Stimulated activated memory B cell treated with anti-CD40 and anti-IgM and Interleukin-4, amounts not matched to agents 10 μg/mL and 1 μg/mL and 100 μg/mL, for 72 hours (primary cell): ENCODE measurements at regions not wholly inside any gene's neighbourhood (a gene's known extent, or its start where the extent isn't known, plus 50 kb on each side); places are given as distances from the start of the nearest gene placed in this dataset.

Experiments used
- ATAC-seq: fragments of 150-1000 bp; cut with Tn5 transposase; 2 replicates; pipeline ENCODE4 v1.10.0; 2021
- H3K27ac Mint-ChIP-seq: one replicate; pipeline ENCODE4 v1.8.0; 2022; ENCODE audit warnings: mild to moderate bottlenecking, mixed read lengths
- H3K27me3 Mint-ChIP-seq: one replicate; pipeline ENCODE4 v1.8.0; 2022; ENCODE audit warnings: mixed read lengths
- H3K36me3 Mint-ChIP-seq: one replicate; pipeline ENCODE4 v1.8.0; 2022; ENCODE audit warnings: mixed read lengths
- H3K4me1 Mint-ChIP-seq: one replicate; pipeline ENCODE4 v1.8.0; 2022; ENCODE audit warnings: mixed read lengths
- H3K4me3 Mint-ChIP-seq: one replicate; pipeline ENCODE4 v1.8.0; 2022; ENCODE audit warnings: mild to moderate bottlenecking, moderate library complexity, mixed read lengths
- H3K9me3 Mint-ChIP-seq: one replicate; pipeline ENCODE4 v1.8.0; 2022; ENCODE audit warnings: mixed read lengths

DNA sequence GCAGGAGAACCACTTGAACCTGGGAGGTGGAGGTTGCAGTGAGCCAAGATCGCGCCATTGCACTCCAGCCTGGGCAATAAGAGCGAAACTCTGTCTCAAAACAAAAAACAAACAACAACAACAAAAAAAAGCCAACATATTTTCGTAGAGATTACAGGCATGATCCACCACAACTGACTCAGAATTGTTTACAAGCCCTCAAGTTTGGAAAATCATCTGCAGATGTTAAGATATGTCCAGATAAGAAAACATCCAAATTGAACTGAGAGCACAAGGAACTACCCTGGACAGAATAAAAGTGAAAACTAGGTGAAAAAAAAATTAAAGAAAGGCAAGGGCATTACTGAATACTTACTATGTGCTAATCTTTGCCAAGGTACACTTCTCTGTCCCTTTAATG is 89.8 kb upstream of the WLS start:
- no peak for ATAC-seq
- H3K36me3 Mint-ChIP-seq = no peaks in the 10 kb centered on the region
- H3K27me3 Mint-ChIP-seq = no peaks in the 10 kb centered on the region
- no peaks in the 10 kb centered on the region for H3K9me3 Mint-ChIP-seq
- no peak overlapping the region for H3K4me3 Mint-ChIP-seq
- H3K27ac Mint-ChIP-seq = no peak overlapping the region
- no peaks in the 10 kb centered on the region for H3K4me1 Mint-ChIP-seq

DNA sequence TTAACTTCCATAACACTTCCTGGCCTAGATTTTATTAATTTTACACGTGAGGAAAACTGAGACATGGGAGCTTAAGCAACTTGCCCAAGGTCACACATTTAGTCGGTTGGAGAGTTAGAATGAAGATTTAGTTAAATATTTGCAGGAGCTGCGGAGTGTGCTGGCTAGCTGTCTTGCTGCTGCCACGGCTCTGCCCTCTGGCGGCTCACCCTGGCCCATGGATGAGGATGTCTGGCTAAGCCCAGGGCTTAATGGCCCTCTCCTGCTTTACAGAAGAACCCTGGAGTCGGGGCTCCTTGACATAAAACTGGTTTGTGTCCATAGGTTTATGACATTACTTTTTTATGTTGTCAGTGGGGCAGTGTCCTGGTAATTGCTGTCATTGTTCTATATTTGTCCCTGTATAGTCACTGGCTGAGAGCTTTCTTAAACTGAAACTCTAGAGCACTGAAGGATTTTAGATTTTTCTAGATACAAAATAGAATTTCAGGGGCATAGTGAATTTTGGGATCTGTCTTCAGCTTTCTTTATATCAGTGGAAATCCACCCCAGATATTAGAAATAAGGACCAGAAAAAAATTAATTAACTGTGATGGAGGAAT is 88.9 kb upstream of the WLS start:
- H3K4me3 Mint-ChIP-seq = no peak overlapping the region

DNA sequence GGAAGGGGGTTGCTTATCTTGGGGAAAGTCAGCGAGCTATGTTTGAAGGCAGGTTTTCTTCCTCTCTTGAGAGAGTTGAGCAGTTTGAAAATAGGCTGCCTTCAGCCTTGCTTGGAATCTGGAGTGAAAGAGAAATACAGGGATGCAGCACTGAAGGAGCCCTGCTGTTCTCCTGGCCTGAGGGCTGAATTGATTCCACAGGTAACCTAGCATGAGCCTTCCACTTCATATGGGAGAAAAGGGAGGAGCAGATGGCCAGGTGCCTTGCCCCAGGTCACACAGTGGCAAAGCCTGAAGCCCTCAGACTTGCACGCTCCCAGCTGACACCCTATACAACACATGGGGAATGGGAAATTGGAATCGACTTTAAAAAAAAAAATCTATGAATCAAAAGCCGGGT is 88.0 kb upstream of the WLS start:
- Mint-ChIP-seq H3K27me3 (no peaks in the 10 kb centered on the region), H3K27ac (no peak overlapping the region), H3K4me1 (no peaks in the 10 kb centered on the region), H3K9me3 (no peaks in the 10 kb centered on the region), H3K36me3 (no peaks in the 10 kb centered on the region), H3K4me3 (no peak overlapping the region)
- ATAC-seq = no peak

More for the DNA sequence above, 88.9 kb upstream of the WLS start:
- no peak overlapping the region for H3K27ac Mint-ChIP-seq
- H3K36me3 Mint-ChIP-seq = no peaks in the 10 kb centered on the region
- H3K4me1 Mint-ChIP-seq = no peaks in the 10 kb centered on the region
- ATAC-seq = no peak
- no peaks in the 10 kb centered on the region for H3K27me3 Mint-ChIP-seq
- H3K9me3 Mint-ChIP-seq = no peaks in the 10 kb centered on the region

DNA sequence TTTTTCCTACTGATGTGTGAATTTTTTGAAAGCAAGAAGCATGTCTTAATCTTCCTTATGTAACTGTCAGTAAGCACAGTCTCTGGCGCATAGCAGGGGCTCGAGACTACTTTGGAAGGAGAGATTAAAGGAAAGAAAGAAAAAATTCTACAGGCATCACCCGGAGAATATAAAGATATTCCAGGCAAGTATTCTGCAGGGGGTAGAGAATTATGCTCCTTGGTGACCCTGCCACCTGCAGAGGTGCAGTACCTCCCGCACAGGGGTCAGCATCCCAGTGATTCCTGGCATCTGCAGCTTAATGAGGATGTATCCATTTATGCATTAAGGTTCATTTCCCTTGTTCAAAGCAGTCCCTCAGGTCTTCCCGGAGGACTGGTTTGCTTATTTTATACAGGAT is 87.6 kb upstream of the WLS start:
- Mint-ChIP-seq H3K4me1 (no peaks in the 10 kb centered on the region), H3K27me3 (no peaks in the 10 kb centered on the region)

DNA sequence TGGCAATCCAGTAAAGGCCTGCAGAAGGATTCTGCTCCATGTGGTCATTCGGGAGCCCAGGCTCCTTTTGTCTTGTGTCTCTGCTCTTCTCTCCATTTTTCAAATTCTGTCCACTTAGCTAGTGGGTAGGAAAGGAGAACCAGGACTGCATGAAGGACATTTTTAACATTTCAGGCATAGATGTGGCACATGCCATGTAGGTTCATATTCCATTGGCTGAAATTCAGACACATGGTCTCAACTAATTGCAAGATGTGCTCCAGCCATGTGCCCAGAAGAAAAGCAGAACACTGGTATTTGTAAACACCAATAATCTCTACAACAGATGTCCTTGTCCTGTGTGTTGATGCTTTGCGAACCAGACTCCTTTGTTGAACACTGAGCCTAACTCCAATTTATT is 85.2 kb upstream of the WLS start:
- H3K9me3 Mint-ChIP-seq = no peaks in the 10 kb centered on the region
- H3K27ac Mint-ChIP-seq = no peak overlapping the region
- no peaks in the 10 kb centered on the region for H3K27me3 Mint-ChIP-seq
- H3K4me3 Mint-ChIP-seq = no peak overlapping the region
- H3K4me1 Mint-ChIP-seq = no peaks in the 10 kb centered on the region
- no peaks in the 10 kb centered on the region for H3K36me3 Mint-ChIP-seq
- no peak for ATAC-seq

More for the DNA sequence above, 87.6 kb upstream of the WLS start:
- Mint-ChIP-seq H3K9me3 (no peaks in the 10 kb centered on the region), H3K36me3 (no peaks in the 10 kb centered on the region), H3K27ac (no peak overlapping the region), H3K4me3 (no peak overlapping the region)
- no peak for ATAC-seq

DNA sequence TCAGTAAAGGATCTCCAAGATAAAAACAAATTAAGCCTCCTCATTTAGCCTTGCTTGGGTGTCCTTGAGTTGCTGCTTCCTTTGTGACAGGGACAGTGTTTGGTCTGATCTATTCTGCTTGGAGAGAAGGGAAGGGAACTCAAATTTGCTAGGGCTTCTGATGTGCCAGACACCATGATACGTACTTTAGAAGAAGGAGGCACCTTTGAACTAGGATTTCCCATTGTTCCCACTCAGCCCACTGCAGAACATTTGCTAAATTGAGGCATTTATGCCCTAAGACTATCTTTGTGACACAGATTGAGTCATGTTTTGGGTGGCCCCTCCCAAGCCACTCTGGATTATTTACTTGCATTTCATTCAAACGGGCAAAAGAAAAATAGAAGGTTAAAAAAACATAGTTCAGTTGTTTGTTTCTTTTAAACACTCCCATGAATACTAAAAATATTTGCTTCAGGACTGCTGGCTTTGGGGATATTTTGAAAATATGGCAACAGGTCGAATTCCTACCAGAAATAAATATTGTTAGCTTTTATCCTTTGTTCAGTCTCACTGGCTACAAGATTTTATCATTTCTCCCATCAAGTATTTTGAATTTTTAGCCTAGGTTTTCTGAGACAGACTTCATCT is 81.9 kb upstream of the WLS start:
- Mint-ChIP-seq H3K9me3 (no peaks in the 10 kb centered on the region), H3K36me3 (no peaks in the 10 kb centered on the region), H3K27ac (no peak overlapping the region), H3K4me3 (no peak overlapping the region), H3K4me1 (no peaks in the 10 kb centered on the region), H3K27me3 (peaks cover 10% of the 10 kb centered on the region)
- ATAC-seq = no peak

DNA sequence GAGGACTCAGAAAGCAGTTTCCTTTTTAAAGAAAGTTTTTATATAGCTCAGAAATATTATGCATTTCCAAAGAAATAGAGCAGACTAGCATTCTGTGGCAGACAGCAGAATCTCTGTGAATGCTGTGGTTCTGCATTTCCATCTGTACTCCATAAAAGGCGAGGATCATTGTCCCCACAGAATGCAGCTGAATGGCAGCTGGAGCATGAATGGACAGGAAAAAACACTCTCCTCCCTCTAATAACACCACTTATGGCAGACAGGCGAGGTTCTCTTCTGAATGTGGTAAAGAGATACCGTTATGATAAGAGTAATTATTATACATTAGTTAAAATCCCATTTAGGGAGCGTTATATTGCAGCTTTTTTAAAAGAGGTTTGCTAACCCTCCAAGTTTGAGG is 81.4 kb upstream of the WLS start:
- Mint-ChIP-seq H3K4me1 (no peaks in the 10 kb centered on the region), H3K4me3 (no peak overlapping the region), H3K9me3 (no peaks in the 10 kb centered on the region), H3K27me3 (peaks cover 10% of the 10 kb centered on the region), H3K27ac (no peak overlapping the region), H3K36me3 (no peaks in the 10 kb centered on the region)
- ATAC-seq = no peak

DNA sequence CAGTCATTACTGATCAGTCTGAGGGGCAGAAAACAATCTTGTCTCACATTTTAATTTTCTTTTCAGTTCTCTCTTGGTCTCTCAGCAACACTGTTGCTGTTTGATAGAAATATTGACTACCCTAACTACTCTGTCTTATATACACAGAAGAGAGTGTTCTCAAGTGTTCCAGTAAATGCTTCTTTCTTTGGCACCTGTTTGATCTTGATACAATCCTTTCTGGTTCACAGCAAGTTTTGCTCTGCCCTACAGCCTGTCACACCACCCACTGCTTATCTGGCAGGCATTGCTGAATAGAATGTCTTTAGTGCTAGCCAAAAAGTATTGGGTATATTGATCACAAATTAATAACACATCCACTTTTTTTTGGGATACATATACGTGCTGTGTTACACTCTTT is 75.7 kb upstream of the WLS start:
- Mint-ChIP-seq H3K36me3 (no peaks in the 10 kb centered on the region), H3K27me3 (peaks cover 10% of the 10 kb centered on the region), H3K27ac (no peak overlapping the region), H3K4me3 (no peak overlapping the region), H3K4me1 (no peaks in the 10 kb centered on the region), H3K9me3 (no peaks in the 10 kb centered on the region)
- ATAC-seq = no peak

DNA sequence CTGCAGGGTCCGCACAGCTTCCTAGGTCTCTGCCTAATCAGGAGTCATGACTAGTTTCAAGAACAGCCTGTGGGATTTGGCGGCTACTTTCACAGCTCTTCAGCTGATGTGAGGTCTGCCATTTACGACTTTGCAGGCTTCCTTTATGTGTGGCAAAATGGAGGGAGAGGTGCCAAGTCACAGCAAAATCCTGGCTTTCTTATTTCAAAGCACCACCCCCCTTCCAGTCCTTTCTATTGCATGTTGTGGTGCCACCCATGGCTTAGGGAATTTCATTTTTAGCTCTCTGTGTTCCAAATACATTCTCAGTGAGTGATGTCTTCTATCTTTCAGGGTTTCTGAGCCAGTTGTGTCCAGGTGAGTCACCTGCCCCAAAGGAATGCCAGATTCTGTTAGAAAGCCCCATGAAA is 75.1 kb upstream of the WLS start:
- no peaks in the 10 kb centered on the region for H3K36me3 Mint-ChIP-seq
- no peaks in the 10 kb centered on the region for H3K4me1 Mint-ChIP-seq
- no peak overlapping the region for H3K4me3 Mint-ChIP-seq
- no peak overlapping the region for H3K27ac Mint-ChIP-seq
- ATAC-seq = no peak
- H3K9me3 Mint-ChIP-seq = no peaks in the 10 kb centered on the region
- H3K27me3 Mint-ChIP-seq = peaks cover 8% of the 10 kb centered on the region

DNA sequence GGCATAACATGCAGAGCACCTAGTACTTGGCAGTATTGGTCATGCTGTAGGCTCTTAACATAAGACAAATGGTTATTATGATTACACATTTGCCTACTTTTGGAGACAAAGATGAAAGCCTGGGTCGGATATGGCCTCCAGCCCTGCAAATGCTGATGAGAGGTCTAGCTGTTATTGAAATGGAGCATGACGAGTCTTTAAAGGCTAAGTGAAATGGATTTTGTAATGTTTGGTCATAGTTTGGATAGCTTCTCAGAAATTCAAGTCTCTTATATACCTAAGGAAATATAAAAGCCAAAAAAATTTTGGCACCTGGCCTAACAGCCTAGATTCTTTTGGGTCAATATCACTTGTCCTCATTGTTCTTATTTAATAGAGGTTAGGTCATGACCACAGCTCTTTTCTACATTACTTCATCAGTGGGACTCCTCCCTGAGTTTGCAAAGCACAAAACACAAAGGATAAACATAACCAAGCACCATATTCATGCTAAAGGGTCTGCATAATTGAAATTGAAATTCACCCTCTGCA is 69.2 kb upstream of the WLS start:
- no peak for ATAC-seq
- Mint-ChIP-seq H3K4me3 (no peak overlapping the region), H3K27me3 (no peaks in the 10 kb centered on the region), H3K9me3 (no peaks in the 10 kb centered on the region), H3K27ac (no peak overlapping the region), H3K36me3 (no peaks in the 10 kb centered on the region), H3K4me1 (no peaks in the 10 kb centered on the region)

DNA sequence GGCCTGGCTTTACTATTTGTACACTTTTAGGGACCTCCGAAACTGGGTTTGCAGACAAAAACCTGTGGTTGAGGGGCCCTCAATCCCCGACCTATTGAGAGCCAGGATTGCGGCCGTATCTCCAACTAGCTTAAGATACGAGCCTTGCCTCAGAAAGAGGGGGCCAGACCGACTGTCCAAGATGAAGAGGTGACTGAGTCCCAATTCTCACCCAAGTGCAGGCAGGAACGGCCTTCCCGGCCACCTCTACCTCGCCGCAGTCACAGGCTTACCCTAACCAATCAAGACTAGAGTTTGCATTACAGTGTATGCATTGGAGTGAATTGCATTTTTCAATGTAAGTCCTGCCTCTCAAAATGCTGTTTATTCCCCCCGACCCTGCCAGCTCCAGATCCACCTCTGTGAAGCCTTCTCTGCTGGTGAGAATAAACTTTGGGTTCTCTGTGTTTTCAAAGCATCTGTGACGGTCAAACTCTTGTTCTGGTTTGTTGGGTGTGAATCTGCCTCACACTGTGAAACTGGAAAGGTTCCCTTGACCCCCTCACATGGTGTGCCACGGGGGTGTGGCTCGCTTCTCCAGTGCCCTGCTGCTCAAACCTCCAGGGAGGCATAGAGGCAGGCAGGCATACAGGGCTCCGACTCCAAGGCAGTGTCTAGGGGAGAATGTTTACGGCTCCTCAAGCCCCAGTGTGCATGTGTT is 62.2 kb upstream of the WLS start:
- Mint-ChIP-seq H3K9me3 (no peaks in the 10 kb centered on the region), H3K36me3 (no peaks in the 10 kb centered on the region), H3K27ac (no peak overlapping the region), H3K27me3 (peaks cover 24% of the 10 kb centered on the region), H3K4me1 (no peaks in the 10 kb centered on the region), H3K4me3 (no peak overlapping the region)
- ATAC-seq = no peak

DNA sequence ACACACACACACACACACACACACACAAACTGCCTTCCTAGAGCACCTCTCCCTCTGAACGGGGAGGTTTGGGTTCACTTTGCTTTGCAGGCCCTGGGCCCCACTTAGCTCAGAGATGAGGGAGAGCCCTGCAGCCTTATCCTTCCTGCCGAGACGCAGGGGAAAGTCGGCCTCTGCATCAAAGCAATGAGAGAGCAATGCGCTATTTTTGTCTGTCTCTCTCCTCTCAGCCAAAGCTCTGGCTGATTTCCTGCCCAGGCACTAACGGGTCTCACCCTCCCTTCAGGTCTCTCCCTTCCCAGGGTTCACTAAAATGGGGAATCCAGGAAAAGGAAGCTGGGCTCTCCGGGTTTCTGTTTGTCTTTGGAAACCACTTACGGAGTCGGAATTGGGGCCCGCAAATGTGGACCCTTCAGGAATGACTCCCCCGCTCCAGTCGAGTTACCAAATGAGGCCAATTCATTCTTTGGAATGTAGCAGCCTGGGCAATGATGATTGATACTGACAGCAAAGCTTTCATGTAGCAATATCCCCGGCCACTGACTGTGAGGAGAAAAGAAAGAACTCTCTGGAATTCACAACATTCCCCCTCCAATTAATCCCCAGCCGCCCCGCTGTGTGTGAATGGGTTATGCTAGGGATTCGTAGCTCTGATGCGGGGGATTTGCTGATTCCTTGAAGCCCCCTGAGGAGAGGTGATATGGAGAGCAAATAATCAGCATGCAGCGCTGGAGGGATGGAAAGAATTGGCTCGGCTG is 61.5 kb upstream of the WLS start:
- Mint-ChIP-seq H3K4me1 (no peaks in the 10 kb centered on the region), H3K4me3 (no peak overlapping the region), H3K9me3 (no peaks in the 10 kb centered on the region), H3K27ac (no peak overlapping the region), H3K27me3 (peaks cover 24% of the 10 kb centered on the region), H3K36me3 (no peaks in the 10 kb centered on the region)
- no peak for ATAC-seq

DNA sequence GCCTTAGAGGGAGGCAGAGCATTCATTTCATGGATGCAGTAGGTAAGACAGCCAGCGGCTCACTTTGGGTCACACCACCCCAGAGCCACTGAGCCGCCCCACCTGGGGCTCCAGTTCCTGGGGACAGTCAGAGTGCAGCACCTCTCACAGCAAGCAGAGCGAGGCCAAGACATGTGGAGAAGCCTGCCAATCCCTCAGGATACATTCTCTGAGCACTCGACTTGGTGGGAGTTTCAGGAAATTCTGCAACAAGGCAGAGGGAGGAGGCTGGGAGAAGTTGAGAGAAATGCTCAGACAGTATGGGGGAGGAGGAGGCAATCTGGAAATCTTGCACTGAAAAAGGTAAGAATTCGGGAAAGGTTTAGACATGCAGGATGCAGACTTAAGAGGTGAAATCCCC is 60.8 kb upstream of the WLS start:
- Mint-ChIP-seq H3K9me3 (no peaks in the 10 kb centered on the region), H3K27ac (no peak overlapping the region), H3K27me3 (peaks cover 24% of the 10 kb centered on the region), H3K4me1 (no peaks in the 10 kb centered on the region), H3K4me3 (no peak overlapping the region), H3K36me3 (no peaks in the 10 kb centered on the region)
- ATAC-seq = no peak

DNA sequence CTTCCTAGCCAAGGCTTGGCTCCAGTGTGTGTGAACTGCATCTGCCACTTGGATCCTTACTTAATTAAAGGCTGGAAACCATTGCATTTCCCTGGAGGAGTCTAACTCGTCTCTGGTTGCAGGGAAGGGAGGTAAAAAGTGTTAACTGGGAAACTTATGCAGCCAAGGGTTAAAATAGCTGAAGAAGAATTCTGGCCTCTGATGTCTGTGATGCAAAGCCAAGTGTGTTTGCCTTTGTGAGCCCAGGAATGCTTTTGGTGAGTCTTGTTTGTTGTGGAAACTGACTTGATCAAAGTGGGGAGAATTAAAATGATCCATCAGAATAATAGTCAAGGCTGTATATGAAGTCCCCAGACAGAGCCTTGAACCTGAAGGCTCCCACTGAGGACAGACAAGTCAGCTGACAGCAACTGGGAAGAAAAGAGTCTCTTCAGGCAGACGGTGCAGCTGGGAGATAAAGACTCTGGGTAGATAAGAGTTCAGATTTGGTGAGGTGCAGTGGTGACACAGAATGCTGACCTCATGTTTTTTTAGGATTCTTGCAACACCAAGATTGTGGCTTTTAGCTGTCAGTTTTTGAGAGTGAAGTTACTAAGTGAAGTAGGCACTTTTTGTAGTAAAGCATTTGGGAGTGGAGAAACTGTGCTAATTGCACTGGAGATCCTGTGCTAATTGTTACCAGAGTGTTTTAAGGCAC is 59.5 kb upstream of the WLS start:
- Mint-ChIP-seq H3K27ac (no peak overlapping the region), H3K4me3 (no peak overlapping the region), H3K4me1 (no peaks in the 10 kb centered on the region), H3K36me3 (no peaks in the 10 kb centered on the region), H3K27me3 (peaks cover 24% of the 10 kb centered on the region), H3K9me3 (no peaks in the 10 kb centered on the region)
- no peak for ATAC-seq

DNA sequence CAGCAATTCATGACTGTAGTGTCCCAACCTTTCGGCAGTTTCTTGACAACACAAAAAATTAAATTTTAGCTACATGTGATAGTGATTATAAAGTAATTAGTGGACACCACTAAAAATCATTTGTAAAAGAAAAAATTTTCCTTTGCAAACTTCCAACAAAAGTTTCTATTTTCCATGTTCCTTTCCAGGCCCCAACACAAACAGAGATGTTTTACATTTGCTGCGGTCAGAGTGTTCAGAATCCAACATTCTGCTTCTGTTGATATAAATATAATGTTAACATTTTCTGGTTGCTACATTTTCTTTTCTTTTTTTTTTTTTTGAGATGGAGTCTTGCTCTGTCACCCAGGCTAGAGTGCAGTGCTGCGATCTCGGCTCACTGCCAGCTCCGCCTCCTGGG is 54.9 kb upstream of the WLS start:
- no peak for ATAC-seq
- no peaks in the 10 kb centered on the region for H3K4me1 Mint-ChIP-seq
- no peak overlapping the region for H3K4me3 Mint-ChIP-seq
- no peak overlapping the region for H3K27ac Mint-ChIP-seq
- H3K9me3 Mint-ChIP-seq = peaks cover under 1% of the 10 kb centered on the region
- no peaks in the 10 kb centered on the region for H3K36me3 Mint-ChIP-seq
- no peaks in the 10 kb centered on the region for H3K27me3 Mint-ChIP-seq
